ENCODE measurements at regions not wholly inside any gene's neighbourhood (a gene's known extent, or its start where the extent isn't known, plus 50 kb on each side); places are given as distances from the start of the nearest gene placed in this dataset.

DNA sequence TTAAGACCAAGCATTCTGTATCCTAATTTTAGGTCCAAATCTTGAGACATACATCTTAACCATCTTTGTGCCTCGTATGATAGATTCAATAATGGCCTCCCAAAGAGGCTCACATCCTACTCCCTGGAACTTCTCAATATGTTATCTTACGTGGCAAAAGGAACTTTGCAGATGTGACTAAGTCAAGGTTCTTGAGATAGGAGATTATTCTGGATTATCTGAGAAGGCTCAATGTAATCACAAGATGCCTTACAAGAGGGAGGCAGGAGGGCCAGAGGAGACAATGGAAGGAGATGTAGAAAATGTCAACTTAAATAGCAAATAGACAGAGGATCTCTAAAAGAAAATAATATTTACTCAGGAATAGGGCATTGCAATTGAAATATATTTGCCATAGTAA, 548.9 kb downstream of the MATN1 start:
- TF ChIP-seq EZH2 (IDR thresholded peaks at IDR 0.05), result no peak
- TF ChIP-seq, protein P1, sequence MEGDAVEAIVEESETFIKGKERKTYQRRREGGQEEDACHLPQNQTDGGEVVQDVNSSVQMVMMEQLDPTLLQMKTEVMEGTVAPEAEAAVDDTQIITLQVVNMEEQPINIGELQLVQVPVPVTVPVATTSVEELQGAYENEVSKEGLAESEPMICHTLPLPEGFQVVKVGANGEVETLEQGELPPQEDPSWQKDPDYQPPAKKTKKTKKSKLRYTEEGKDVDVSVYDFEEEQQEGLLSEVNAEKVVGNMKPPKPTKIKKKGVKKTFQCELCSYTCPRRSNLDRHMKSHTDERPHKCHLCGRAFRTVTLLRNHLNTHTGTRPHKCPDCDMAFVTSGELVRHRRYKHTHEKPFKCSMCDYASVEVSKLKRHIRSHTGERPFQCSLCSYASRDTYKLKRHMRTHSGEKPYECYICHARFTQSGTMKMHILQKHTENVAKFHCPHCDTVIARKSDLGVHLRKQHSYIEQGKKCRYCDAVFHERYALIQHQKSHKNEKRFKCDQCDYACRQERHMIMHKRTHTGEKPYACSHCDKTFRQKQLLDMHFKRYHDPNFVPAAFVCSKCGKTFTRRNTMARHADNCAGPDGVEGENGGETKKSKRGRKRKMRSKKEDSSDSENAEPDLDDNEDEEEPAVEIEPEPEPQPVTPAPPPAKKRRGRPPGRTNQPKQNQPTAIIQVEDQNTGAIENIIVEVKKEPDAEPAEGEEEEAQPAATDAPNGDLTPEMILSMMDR (IDR thresholded peaks at IDR 0.05), result no peak
- TF ChIP-seq EZH2phosphoT487 (IDR thresholded peaks at IDR 0.05), result no peak

Data from neural progenitor cell (in vitro differentiated cells).